WTC11 (cell line): ENCODE measurements at regions not wholly inside any gene's neighbourhood (a gene's known extent, or its start where the extent isn't known, plus 50 kb on each side); places are given as distances from the start of the nearest gene placed in this dataset.
"Not testable (repeated sequence)": the region's sequence is repeated elsewhere in the genome, so short reads cannot be mapped to it uniquely, and the experiment has no call there.

Experiments used
- ATAC-seq: fragments of 200-7000 bp; cut with Tn5 transposase; 2 replicates; pipeline ENCODE4 v1.10.0; 2021; ENCODE audit warnings: mild to moderate bottlenecking, moderate library complexity
- CTCF ChIA-PET: fragments of 300-600 bp; sonication (Branson Sonifier 250); formaldehyde crosslinking; loops from one replicate; lab custom pipeline; 2021; ENCODE audit warnings: antibody characterized with exemption; lab: Charles Lee
- POLR2A ChIA-PET: fragments of 350-600 bp; sonication (Branson Sonifier 250); formaldehyde crosslinking; loops from one replicate; lab custom pipeline; 2021; ENCODE audit warnings: antibody characterized with exemption; lab: Charles Lee
- DNase-seq: peaks from one replicate; pipeline ENCODE4 v3.0.0; 2021; ENCODE audit warnings: low spot score
- H3K27ac Mint-ChIP-seq: 2 replicates; pipeline ENCODE4 v1.8.0; 2021; ENCODE audit warnings: mixed read lengths
- H3K27me3 Mint-ChIP-seq: 2 replicates; pipeline ENCODE4 v1.8.0; 2021; ENCODE audit warnings: low read depth, mild to moderate bottlenecking, moderate library complexity, mixed read lengths
- H3K36me3 Mint-ChIP-seq: 2 replicates; pipeline ENCODE4 v1.8.0; 2021; ENCODE audit warnings: mixed read lengths
- H3K4me1 Mint-ChIP-seq: 2 replicates; pipeline ENCODE4 v1.8.0; 2022; ENCODE audit warnings: mixed read lengths
- H3K4me3 Mint-ChIP-seq: 2 replicates; pipeline ENCODE4 v1.8.0; 2021; ENCODE audit warnings: mild to moderate bottlenecking, moderate library complexity, mixed read lengths
- H3K9me3 Mint-ChIP-seq: 2 replicates; pipeline ENCODE4 v1.8.0; 2021; ENCODE audit warnings: mixed read lengths
- CREM ChIP-seq: sonication (generic); formaldehyde crosslinking; IDR thresholded peaks from 2 replicates; pipeline ENCODE4 v1.8.1; 2022; ENCODE audit warnings: mild to moderate bottlenecking, missing genetic modification reagents, moderate library complexity
- ELF4 ChIP-seq: sonication (generic); formaldehyde crosslinking; IDR thresholded peaks from 2 replicates; pipeline ENCODE4 v1.8.1; 2022; ENCODE audit warnings: low read depth, mild to moderate bottlenecking, moderate library complexity, missing genetic modification reagents
- GTF2I ChIP-seq: fragments of 250-450 bp; sonication (Bioruptor Pico); conservative IDR thresholded peaks from 2 replicates; pipeline ENCODE4 v1.4.0; 2021; ENCODE audit warnings: mild to moderate bottlenecking
- MYBL2 ChIP-seq: sonication (generic); formaldehyde crosslinking; IDR thresholded peaks from 2 replicates; pipeline ENCODE4 v1.8.1; 2023; ENCODE audit warnings: mild to moderate bottlenecking, moderate library complexity, missing genetic modification reagents
- PRRX2 ChIP-seq: fragments of 250-450 bp; sonication (Bioruptor Pico); IDR thresholded peaks from 2 replicates; pipeline ENCODE4 v1.8.0; 2021; ENCODE audit warnings: mild to moderate bottlenecking
- TF ChIP-seq, protein P1 (sequence below): sonication (generic); formaldehyde crosslinking; IDR thresholded peaks from 2 replicates; pipeline ENCODE4 v1.8.1; 2022; ENCODE audit warnings: mild to moderate bottlenecking, missing genetic modification reagents, moderate library complexity, borderline replicate concordance
- TF ChIP-seq, protein P2 (sequence below): sonication (generic); formaldehyde crosslinking; IDR thresholded peaks from 2 replicates; pipeline ENCODE4 v1.8.0; 2022; ENCODE audit warnings: missing genetic modification reagents

DNA sequence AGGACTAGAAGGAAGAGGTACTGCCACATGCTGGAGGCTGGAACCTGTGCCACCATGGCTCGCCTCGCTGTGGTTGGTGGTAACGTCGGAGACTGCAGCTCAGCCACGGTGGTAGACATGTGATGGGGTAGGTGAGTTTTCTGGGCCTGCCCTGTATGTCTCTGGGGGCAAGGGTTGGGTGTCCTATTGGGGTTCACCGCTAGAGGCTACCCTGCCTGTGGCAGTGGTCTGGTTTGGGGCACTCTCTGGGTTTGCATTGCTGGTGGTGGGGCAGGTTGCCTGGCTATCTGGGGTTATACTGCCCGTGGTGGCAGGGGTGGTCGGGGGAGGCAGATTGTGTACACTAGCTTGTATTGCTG lies 79.3 kb upstream of the KCNJ18 start:
- H3K4me3 Mint-ChIP-seq: no peak overlapping the region
- no peak overlapping the region for H3K27ac Mint-ChIP-seq
- no peak for ATAC-seq

DNA sequence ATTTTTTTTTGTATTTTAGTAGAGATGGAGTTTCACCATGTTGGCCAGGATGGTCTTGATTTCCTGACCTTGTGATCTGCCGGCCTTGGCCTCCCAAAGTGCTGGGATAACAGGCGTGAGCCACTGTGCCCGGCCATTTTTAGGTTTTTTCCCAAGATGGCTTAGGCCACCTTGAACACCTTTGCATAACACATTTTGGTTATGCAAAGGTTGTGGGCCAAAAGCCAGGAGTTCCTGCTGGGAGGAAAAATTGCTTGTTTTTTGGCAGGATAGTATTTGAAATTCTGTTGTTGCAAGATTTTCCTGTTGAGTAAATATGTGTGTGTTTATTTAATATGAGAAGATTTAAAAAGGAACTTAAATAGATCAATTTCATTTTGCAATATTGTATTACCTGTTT lies 65.3 kb upstream of the KCNJ18 start:
- POLR2A ChIA-PET, H3K4me1 Mint-ChIP-seq, ATAC-seq, DNase-seq, H3K27ac Mint-ChIP-seq, CTCF ChIA-PET, H3K27me3 Mint-ChIP-seq, H3K4me3 Mint-ChIP-seq: not testable (repeated sequence)
- Mint-ChIP-seq H3K9me3 (peaks cover 27% of the 10 kb centered on the region), H3K36me3 (peaks cover 24% of the 10 kb centered on the region)

More for the DNA sequence above, 79.3 kb upstream of the KCNJ18 start:
- CTCF ChIA-PET: no interaction called here
- DNase-seq: no peak
- POLR2A ChIA-PET: no interaction called here
- H3K36me3 Mint-ChIP-seq: peaks cover 34% of the 10 kb centered on the region
- H3K27me3 Mint-ChIP-seq: peaks cover 7% of the 10 kb centered on the region
- no peaks in the 10 kb centered on the region for H3K4me1 Mint-ChIP-seq
- no peak for TF ChIP-seq MYBL2 (CRISPR knock-in tag)
- TF ChIP-seq, protein P1, sequence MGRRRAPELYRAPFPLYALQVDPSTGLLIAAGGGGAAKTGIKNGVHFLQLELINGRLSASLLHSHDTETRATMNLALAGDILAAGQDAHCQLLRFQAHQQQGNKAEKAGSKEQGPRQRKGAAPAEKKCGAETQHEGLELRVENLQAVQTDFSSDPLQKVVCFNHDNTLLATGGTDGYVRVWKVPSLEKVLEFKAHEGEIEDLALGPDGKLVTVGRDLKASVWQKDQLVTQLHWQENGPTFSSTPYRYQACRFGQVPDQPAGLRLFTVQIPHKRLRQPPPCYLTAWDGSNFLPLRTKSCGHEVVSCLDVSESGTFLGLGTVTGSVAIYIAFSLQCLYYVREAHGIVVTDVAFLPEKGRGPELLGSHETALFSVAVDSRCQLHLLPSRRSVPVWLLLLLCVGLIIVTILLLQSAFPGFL (CRISPR knock-in tag): no peak
- TF ChIP-seq GTF2I (CRISPR knock-in tag): no peak
- TF ChIP-seq CREM (CRISPR knock-in tag): no peak
- TF ChIP-seq, protein P2, sequence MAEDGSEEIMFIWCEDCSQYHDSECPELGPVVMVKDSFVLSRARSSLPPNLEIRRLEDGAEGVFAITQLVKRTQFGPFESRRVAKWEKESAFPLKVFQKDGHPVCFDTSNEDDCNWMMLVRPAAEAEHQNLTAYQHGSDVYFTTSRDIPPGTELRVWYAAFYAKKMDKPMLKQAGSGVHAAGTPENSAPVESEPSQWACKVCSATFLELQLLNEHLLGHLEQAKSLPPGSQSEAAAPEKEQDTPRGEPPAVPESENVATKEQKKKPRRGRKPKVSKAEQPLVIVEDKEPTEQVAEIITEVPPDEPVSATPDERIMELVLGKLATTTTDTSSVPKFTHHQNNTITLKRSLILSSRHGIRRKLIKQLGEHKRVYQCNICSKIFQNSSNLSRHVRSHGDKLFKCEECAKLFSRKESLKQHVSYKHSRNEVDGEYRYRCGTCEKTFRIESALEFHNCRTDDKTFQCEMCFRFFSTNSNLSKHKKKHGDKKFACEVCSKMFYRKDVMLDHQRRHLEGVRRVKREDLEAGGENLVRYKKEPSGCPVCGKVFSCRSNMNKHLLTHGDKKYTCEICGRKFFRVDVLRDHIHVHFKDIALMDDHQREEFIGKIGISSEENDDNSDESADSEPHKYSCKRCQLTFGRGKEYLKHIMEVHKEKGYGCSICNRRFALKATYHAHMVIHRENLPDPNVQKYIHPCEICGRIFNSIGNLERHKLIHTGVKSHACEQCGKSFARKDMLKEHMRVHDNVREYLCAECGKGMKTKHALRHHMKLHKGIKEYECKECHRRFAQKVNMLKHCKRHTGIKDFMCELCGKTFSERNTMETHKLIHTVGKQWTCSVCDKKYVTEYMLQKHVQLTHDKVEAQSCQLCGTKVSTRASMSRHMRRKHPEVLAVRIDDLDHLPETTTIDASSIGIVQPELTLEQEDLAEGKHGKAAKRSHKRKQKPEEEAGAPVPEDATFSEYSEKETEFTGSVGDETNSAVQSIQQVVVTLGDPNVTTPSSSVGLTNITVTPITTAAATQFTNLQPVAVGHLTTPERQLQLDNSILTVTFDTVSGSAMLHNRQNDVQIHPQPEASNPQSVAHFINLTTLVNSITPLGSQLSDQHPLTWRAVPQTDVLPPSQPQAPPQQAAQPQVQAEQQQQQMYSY (CRISPR knock-in tag): no peak
- no peak for TF ChIP-seq PRRX2 (CRISPR knock-in tag)
- TF ChIP-seq ELF4 (CRISPR knock-in tag): no peak
- TF ChIP-seq, all 79 proteins: peak for 0
- peaks cover 55% of the 10 kb centered on the region for H3K9me3 Mint-ChIP-seq
